GM12878 (cell line): ENCODE measurements at regions not wholly inside any gene's neighbourhood (a gene's known extent, or its start where the extent isn't known, plus 50 kb on each side); places are given as distances from the start of the nearest gene placed in this dataset.

ENCODE experiments used
- ATAC-seq: fragments of 200-7000 bp; cut with Tn5 transposase; 3 replicates; pipeline ENCODE4 v1.9.1; 2020; ENCODE audit warnings: mild to moderate bottlenecking, moderate library complexity
- BruUV-seq: library from RNA; stranded (reverse); fragments of 400-500 nt; replicated peaks from 2 replicates; lab custom pipeline; 2021; lab: Mats Ljungman, UMichigan
- CTCF ChIA-PET: fragments of 300-600 bp; sonication (Branson Sonifier 250); formaldehyde crosslinking; extraction: SDS; loops from one replicate; lab custom pipeline; 2021; ENCODE audit warnings: inconsistent platforms; lab: Yijun Ruan, JAX
- POLR2A ChIA-PET: fragments of 350-600 bp; formaldehyde crosslinking; extraction: SDS; loops from one replicate; lab custom pipeline; 2021; ENCODE audit warnings: inconsistent platforms; lab: Charles Lee
- RAD21 ChIA-PET: fragments of 300-600 bp; sonication (Branson Sonifier 250); formaldehyde crosslinking; loops from one replicate; lab custom pipeline; 2023; ENCODE audit warnings: antibody characterized with exemption; ENCODE audit not compliant: unreplicated experiment; lab: Charles Lee
- SMC1A ChIA-PET: fragments of 300-600 bp; sonication (Branson Sonifier 250); formaldehyde crosslinking; loops from one replicate; lab custom pipeline; 2023; ENCODE audit not compliant: unreplicated experiment, uncharacterized antibody; lab: Charles Lee
- DNase-seq: peaks from one replicate; pipeline ENCODE4 v3.0.0-alpha.2; 2011; ENCODE audit warnings: low read depth, low spot score
- FAIRE-seq: peaks from 3 replicates; lab custom pipeline; 2011; peaks lifted over from hg19 to GRCh38; lab: Jason Lieb, UNC
- H2AFZ ChIP-seq: 2 replicates; pipeline ENCODE4 v1.6.0; 2011; ENCODE audit warnings: low read depth, low read length, control low read depth; ENCODE audit not compliant: control insufficient read depth
- H3K27ac ChIP-seq: 2 replicates; pipeline ENCODE4 v1.5.1; 2011; ENCODE audit warnings: control low read depth; ENCODE audit not compliant: control insufficient read depth, insufficient read depth
- H3K27me3 ChIP-seq, 2 experiments: replicated peaks in 1 of 2; 2 replicates each; pipeline versions ENCODE4 v1.6.0 to v1.6.1; 2011; ENCODE audit warnings: low read length in 1 of 2; ENCODE audit not compliant: control insufficient read depth in 2 of 2, insufficient read depth in 2 of 2
- H3K36me3 ChIP-seq, 2 experiments: 2 replicates each; pipeline ENCODE4 v1.5.1; 2011; ENCODE audit warnings: low read length in 1 of 2; ENCODE audit not compliant: control insufficient read depth in 2 of 2, insufficient read depth in 2 of 2
- H3K4me1 ChIP-seq: 2 replicates; pipeline ENCODE4 v1.6.1; 2011; ENCODE audit warnings: mild to moderate bottlenecking, low read length, moderate library complexity, mixed read lengths; ENCODE audit not compliant: control insufficient read depth, insufficient read depth
- H3K4me2 ChIP-seq: 2 replicates; pipeline ENCODE4 v1.6.0; 2011; ENCODE audit warnings: control low read depth; ENCODE audit not compliant: control insufficient read depth, insufficient read depth
- H3K4me3 ChIP-seq: fragments of 200-600 bp; sonication (generic); 2 replicates; pipeline ENCODE4 v1.5.1; 2016
- H3K79me2 ChIP-seq: 2 replicates; pipeline ENCODE4 v1.6.0; 2011; ENCODE audit warnings: low read length; ENCODE audit not compliant: control insufficient read depth, insufficient read depth
- H3K9ac ChIP-seq: 2 replicates; pipeline ENCODE4 v1.8.0; 2011; ENCODE audit warnings: low read length, control low read depth, mixed read lengths; ENCODE audit not compliant: control insufficient read depth, insufficient read depth
- H3K9me3 ChIP-seq: replicated peaks from 3 replicates; pipeline ENCODE4 v1.5.1; 2011; ENCODE audit warnings: mild to moderate bottlenecking, low read length; ENCODE audit not compliant: control insufficient read depth, insufficient read depth
- H4K20me1 ChIP-seq: 2 replicates; pipeline ENCODE4 v1.6.0; 2011; ENCODE audit not compliant: control insufficient read depth, insufficient read depth
- ATF3 ChIP-seq: IDR thresholded peaks from 2 replicates; pipeline ENCODE4 v1.6.1; 2011; ENCODE audit warnings: low read depth, mild to moderate bottlenecking, low read length, moderate library complexity, borderline replicate concordance; ENCODE audit errors: extremely low read depth
- BCL11A ChIP-seq: IDR thresholded peaks from 2 replicates; pipeline ENCODE4 v1.6.1; 2011; ENCODE audit warnings: low read depth, low read length
- KAT2A ChIP-seq: conservative IDR thresholded peaks from 2 replicates; pipeline ENCODE4 v1.6.1; 2011; ENCODE audit warnings: low read depth, low read length; ENCODE audit not compliant: control insufficient read depth
- MLLT1 ChIP-seq: fragments of 450-650 bp; IDR thresholded peaks from 2 replicates; pipeline ENCODE4 v1.6.1; 2016; ENCODE audit warnings: mild to moderate bottlenecking
- SPI1 ChIP-seq: IDR thresholded peaks from 2 replicates; pipeline ENCODE4 v1.6.1; 2011; ENCODE audit warnings: low read depth, mild to moderate bottlenecking, low read length, moderate library complexity, borderline replicate concordance; ENCODE audit not compliant: insufficient read depth
- SUZ12 ChIP-seq: fragments of 200-600 bp; sonication (generic); IDR thresholded peaks from one replicate; pipeline ENCODE4 v1.6.1; 2018; ENCODE audit warnings: antibody characterized with exemption, mild to moderate bottlenecking; ENCODE audit not compliant: unreplicated experiment
- TCF12 ChIP-seq: IDR thresholded peaks from 2 replicates; pipeline ENCODE4 v1.6.1; 2011; ENCODE audit warnings: low read depth, mild to moderate bottlenecking, low read length
- WGBS: methylation state at CpG from one replicate; pipeline ENCODE4 v1.1.6; 2016; ENCODE audit warnings: low lambda C conversion rate; ENCODE audit not compliant: insufficient replicate concordance, insufficient coverage; ENCODE audit errors: missing lambda C conversion rate; 5-methylcytosine and 5-hydroxymethylcytosine counted together
- in situ Hi-C: fragments of 300-500 bp; cut with MboI; formaldehyde crosslinking; loops from 9 replicates; pipeline ENCODE4 v1.14.3; 2018; ENCODE audit warnings: mixed read lengths
- intact Hi-C: fragments of 100-400 bp; cut with micrococcal nuclease; formaldehyde crosslinking; loops from one replicate; pipeline ENCODE4 v1.14.2; 2022; ENCODE audit not compliant: unreplicated experiment

- FAIRE-seq, result no peak
- Histone ChIP-seq H2AFZ (no peak overlapping the region), H4K20me1 (no peaks in the 10 kb centered on the region), H3K9ac (no peak overlapping the region), H3K9me3 (no peaks in the 10 kb centered on the region; the same call in 2 of the 3 replicates), H3K4me3 (no peak overlapping the region), H3K4me1 (peaks cover 21% of the 10 kb centered on the region), H3K36me3 (no peaks in the 10 kb centered on the region), H3K4me2 (no peak overlapping the region), H3K79me2 (no peaks in the 10 kb centered on the region), H3K27me3 (no peaks in the 10 kb centered on the region), H3K27ac (no peak overlapping the region)
- intact Hi-C loops (no loop called here), in situ Hi-C loops (no loop called here)
- BruUV-seq, result no TSS peak
- ATAC-seq, result peak; percentile 56
- 38% methylated on average over 9 of the region's 9 CpGs for WGBS
- SMC1A ChIA-PET, result interaction anchor here (0.5 to 1.8 kb wide), 3 partner anchors 10 to 56 kb away, joined by 3 to 5 read pairs (median 3); no protein-coding TSS in a partner anchor
- CTCF ChIA-PET, result no interaction called here
- RAD21 ChIA-PET, result interaction anchor here (1.4 kb wide), 1 partner anchor 201 kb away, joined by 3 read pairs; no protein-coding TSS in a partner anchor
- no peak for DNase-seq
- TF ChIP-seq SPI1, result peak; percentile 62; the same call in 1 of the 2 replicates
- no peak for TF ChIP-seq KAT2A
- POLR2A ChIA-PET, result interaction anchor here (0.8 kb wide), 1 partner anchor 29 kb away, joined by 3 read pairs; no protein-coding TSS in a partner anchor
These were observed 154.6 kb downstream of the C1orf94 start for GRCh38 chr1:34331020-34331926.

- Histone ChIP-seq H3K9me3 (no peaks in the 10 kb centered on the region; the same call in 2 of the 3 replicates), H3K4me1 (peaks cover 21% of the 10 kb centered on the region), H3K4me2 (peak overlapping the region; percentile 10; the same call in 1 of the 2 replicates), H3K4me3 (no peak overlapping the region), H3K27ac (peak overlapping the region; percentile 45), H4K20me1 (no peaks in the 10 kb centered on the region), H3K79me2 (no peaks in the 10 kb centered on the region), H3K27me3 (no peaks in the 10 kb centered on the region; a peak in 1 of 4 replicates), H2AFZ (no peak overlapping the region; the same call in 1 of the 2 replicates), H3K36me3 (no peaks in the 10 kb centered on the region), H3K9ac (no peak overlapping the region; the same call in 1 of the 2 replicates)
- DNase-seq, result peak; percentile 54
- FAIRE-seq, result no peak
- intact Hi-C loops (no loop called here), in situ Hi-C loops (no loop called here)
- ChIA-PET RAD21 (interaction anchor here (1.0 to 1.1 kb wide), 2 partner anchors 127 to 198 kb away, joined by 3 read pairs; no protein-coding TSS in a partner anchor), SMC1A (interaction anchor here (0.7 to 2.6 kb wide), 5 partner anchors 8 to 53 kb away, joined by 3 to 11 read pairs (median 3); no protein-coding TSS in a partner anchor), CTCF (interaction anchor here (1.0 to 1.6 kb wide), 3 partner anchors 10 to 127 kb away, joined by 3 to 6 read pairs (median 4); no protein-coding TSS in a partner anchor), POLR2A (interaction anchor here (1.0 kb wide), 1 partner anchor 27 kb away, joined by 3 read pairs; no protein-coding TSS in a partner anchor)
- no peak for ATAC-seq
- WGBS, result 32% methylated on average over 4 of the region's 4 CpGs
- BruUV-seq, result no TSS peak
- TF ChIP-seq TCF12 (no peak), BCL11A (no peak), ATF3 (no peak), MLLT1 (no peak), SUZ12 (no peak)
These were observed 156.3 kb downstream of the C1orf94 start for GRCh38 chr1:34332996-34333395.
